Uterus (tissue), 3 donors: ENCODE measurements at regions not wholly inside any gene's neighbourhood (a gene's known extent, or its start where the extent isn't known, plus 50 kb on each side); places are given as distances from the start of the nearest gene placed in this dataset.
"Not testable (repeated sequence)": the region's sequence is repeated elsewhere in the genome, so short reads cannot be mapped to it uniquely, and the experiment has no call there.

Source experiments
- DNase-seq, 2 donors: peaks; one replicate each; pipeline ENCODE4 v3.0.0-alpha.2; 2019 to 2020
- H3K27ac ChIP-seq, 2 donors: fragments of 200-600 bp; sonication (generic); 1 replicate in 1 of 2; 2 replicates in 1 of 2; pipeline ENCODE4 v1.5.1; 2016 to 2018
- H3K27me3 ChIP-seq, 2 donors: fragments of 200-600 bp; sonication (generic); one replicate each; pipeline ENCODE4 v1.5.1; 2018 to 2019; ENCODE audit warnings: control low read depth in 1 of 2
- H3K36me3 ChIP-seq, 2 donors: fragments of 200-600 bp; sonication (generic); one replicate each; pipeline ENCODE4 v1.5.1; 2019; ENCODE audit warnings: control low read depth in 1 of 2
- H3K4me1 ChIP-seq, 2 donors: fragments of 200-600 bp; sonication (generic); one replicate each; pipeline ENCODE4 v1.5.1; 2018 to 2019; ENCODE audit warnings: control low read depth in 1 of 2
- H3K4me3 ChIP-seq, 2 donors: fragments of 200-600 bp; sonication (generic); 1 replicate in 1 of 2; 2 replicates in 1 of 2; pipeline ENCODE4 v1.5.1; 2018 to 2019; ENCODE audit warnings: mild to moderate bottlenecking in 1 of 2
- H3K9me3 ChIP-seq, 2 donors: fragments of 200-600 bp; sonication (generic); one replicate each; pipeline ENCODE4 v1.5.1; 2019; ENCODE audit warnings: control low read depth in 1 of 2
- CTCF ChIP-seq, 4 experiments: fragments of 200-600 bp in 2 of 4; fragments of 450-650 bp in 2 of 4; sonication (generic) in 2 of 4; IDR thresholded peaks; one replicate each; pipeline ENCODE4 v1.5.1; 2016 to 2019; ENCODE audit warnings: antibody characterized with exemption in 4 of 4, mild to moderate bottlenecking in 2 of 4, moderate library complexity in 1 of 4
- POLR2A ChIP-seq, 2 donors: fragments of 450-650 bp; IDR thresholded peaks; one replicate each; pipeline ENCODE4 v1.6.1; 2016; ENCODE audit warnings: antibody characterized with exemption in 2 of 2, mild to moderate bottlenecking in 1 of 2, moderate library complexity in 1 of 2
- intact Hi-C: fragments of 100-400 bp; cut with DNase I; formaldehyde crosslinking; loops from one replicate; pipeline ENCODE4 v1.15.1; 2023; ENCODE audit warnings: low total_unique reads
- donor health status: DM: yes; HTN: yes; CAD: no.

- intact Hi-C loops = no loop called here
Measured at GRCh38 chr14:22210906-22211305, 378.1 kb downstream of the DAD1 start.

GRCh38 chr14:22210026-22210425 is 379.0 kb downstream of the DAD1 start:
- H3K36me3 ChIP-seq = no peaks in the 10 kb centered on the region
- DNase-seq = no peak
- intact Hi-C loops = no loop called here
- H3K27me3 ChIP-seq = no peaks in the 10 kb centered on the region
- no peak overlapping the region for H3K4me3 ChIP-seq
- TF ChIP-seq CTCF (IDR thresholded peaks at IDR 0.05) = no peak
- TF ChIP-seq POLR2A (IDR thresholded peaks at IDR 0.05) = no peak
- no peaks in the 10 kb centered on the region for H3K9me3 ChIP-seq
- H3K27ac ChIP-seq = no peak overlapping the region
- H3K4me1 ChIP-seq = no peaks in the 10 kb centered on the region

More at GRCh38 chr14:22210906-22211305, 378.1 kb downstream of the DAD1 start:
- Histone ChIP-seq H3K4me1 (no peaks in the 10 kb centered on the region), H3K27me3 (no peaks in the 10 kb centered on the region), H3K27ac (no peak overlapping the region), H3K9me3 (no peaks in the 10 kb centered on the region), H3K4me3 (no peak overlapping the region), H3K36me3 (no peaks in the 10 kb centered on the region)
- TF ChIP-seq POLR2A (IDR thresholded peaks at IDR 0.05) (no peak), CTCF (IDR thresholded peaks at IDR 0.05) (no peak)
- no peak for DNase-seq

GRCh38 chr14:22203036-22203435 is 386.0 kb downstream of the DAD1 start:
- Histone ChIP-seq H3K36me3 (no peaks in the 10 kb centered on the region), H3K4me1 (no peaks in the 10 kb centered on the region), H3K27me3 (no peaks in the 10 kb centered on the region), H3K27ac (no peak overlapping the region), H3K9me3 (no peaks in the 10 kb centered on the region), H3K4me3 (no peak overlapping the region)
- no peak for DNase-seq
- intact Hi-C loops = no loop called here
- TF ChIP-seq CTCF (IDR thresholded peaks at IDR 0.05) (no peak), POLR2A (IDR thresholded peaks at IDR 0.05) (no peak)

- Histone ChIP-seq H3K9me3 (no peaks in the 10 kb centered on the region), H3K4me3 (no peak overlapping the region), H3K36me3 (no peaks in the 10 kb centered on the region), H3K27ac (no peak overlapping the region), H3K4me1 (no peaks in the 10 kb centered on the region), H3K27me3 (no peaks in the 10 kb centered on the region)
- intact Hi-C loops = no loop called here
- DNase-seq = no peak
- TF ChIP-seq CTCF (IDR thresholded peaks at IDR 0.05) (no peak), POLR2A (IDR thresholded peaks at IDR 0.05) (no peak)
Measured at GRCh38 chr14:22202313-22202712, 386.7 kb downstream of the DAD1 start.

- Histone ChIP-seq H3K4me1 (no peaks in the 10 kb centered on the region), H3K9me3 (no peaks in the 10 kb centered on the region), H3K27ac (no peak overlapping the region), H3K27me3 (no peaks in the 10 kb centered on the region), H3K36me3 (no peaks in the 10 kb centered on the region), H3K4me3 (no peak overlapping the region)
- TF ChIP-seq POLR2A (IDR thresholded peaks at IDR 0.05) = no peak
- TF ChIP-seq CTCF (IDR thresholded peaks at IDR 0.05) = no peak
- intact Hi-C loops = no loop called here
- DNase-seq = no peak
Measured at GRCh38 chr14:22200977-22201605, 387.9 kb downstream of the DAD1 start.

GRCh38 chr14:22200131-22200530 is 388.9 kb downstream of the DAD1 start:
- H3K36me3 ChIP-seq, H3K4me1 ChIP-seq, H3K27me3 ChIP-seq, H3K9me3 ChIP-seq, DNase-seq, H3K4me3 ChIP-seq, H3K27ac ChIP-seq, intact Hi-C loops: not testable (repeated sequence)
